RPMI8226 (cell line): ENCODE measurements at regions not wholly inside any gene's neighbourhood (a gene's known extent, or its start where the extent isn't known, plus 50 kb on each side); places are given as distances from the start of the nearest gene placed in this dataset.
"Not testable (repeated sequence)": the region's sequence is repeated elsewhere in the genome, so short reads cannot be mapped to it uniquely, and the experiment has no call there.

Experiments used
- DNase-seq: peaks from one replicate; pipeline ENCODE4 v3.0.0-alpha.2; 2015

GRCh38 chr6:19337101-19337500 is 500.1 kb upstream of the ID4 start:
- DNase-seq, result no peak

- DNase-seq, result no peak
These were observed 494.6 kb upstream of the ID4 start for GRCh38 chr6:19342616-19343015.

GRCh38 chr6:19349429-19349828 is 487.7 kb upstream of the ID4 start:
- no peak for DNase-seq

GRCh38 chr6:19354181-19354580 is 483.0 kb upstream of the ID4 start:
- no peak for DNase-seq

GRCh38 chr6:19356692-19357091 is 480.5 kb upstream of the ID4 start:
- no peak for DNase-seq

GRCh38 chr6:19362396-19362795 is 474.8 kb upstream of the ID4 start:
- DNase-seq, result no peak

- DNase-seq, result no peak
These were observed 468.7 kb upstream of the ID4 start for GRCh38 chr6:19368511-19368910.

GRCh38 chr6:19369785-19370184 is 467.4 kb upstream of the ID4 start:
- DNase-seq, result no peak

GRCh38 chr6:19370831-19371230 is 466.3 kb upstream of the ID4 start:
- no peak for DNase-seq

- DNase-seq, result no peak
These were observed 461.6 kb upstream of the ID4 start for GRCh38 chr6:19375613-19376012.

GRCh38 chr6:19377722-19378121 is 459.4 kb upstream of the ID4 start:
- DNase-seq, result no peak

GRCh38 chr6:19380293-19380692 is 456.9 kb upstream of the ID4 start:
- no peak for DNase-seq

- DNase-seq, result no peak
These were observed 454.5 kb upstream of the ID4 start for GRCh38 chr6:19382676-19383075.

- no peak for DNase-seq
These were observed 445.2 kb upstream of the ID4 start for GRCh38 chr6:19391926-19392325.

GRCh38 chr6:19394051-19394450 is 443.1 kb upstream of the ID4 start:
- no peak for DNase-seq

- DNase-seq, result no peak
These were observed 442.5 kb upstream of the ID4 start for GRCh38 chr6:19394687-19395086.

GRCh38 chr6:19395316-19395715 is 441.9 kb upstream of the ID4 start:
- DNase-seq, result no peak

- peak; percentile 16 for DNase-seq
These were observed 437.8 kb upstream of the ID4 start for GRCh38 chr6:19399406-19399805.

- not testable (repeated sequence) for DNase-seq
These were observed 432.3 kb upstream of the ID4 start for GRCh38 chr6:19404884-19405283.

- DNase-seq, result no peak
These were observed 428.8 kb upstream of the ID4 start for GRCh38 chr6:19408331-19408730.

GRCh38 chr6:19410481-19410880 is 426.7 kb upstream of the ID4 start:
- no peak for DNase-seq

- no peak for DNase-seq
These were observed 423.8 kb upstream of the ID4 start for GRCh38 chr6:19413323-19413722.

- no peak for DNase-seq
These were observed 421.4 kb upstream of the ID4 start for GRCh38 chr6:19415605-19416326.

GRCh38 chr6:19416811-19417210 is 420.4 kb upstream of the ID4 start:
- no peak for DNase-seq

- no peak for DNase-seq
These were observed 419.5 kb upstream of the ID4 start for GRCh38 chr6:19417713-19418112.
